NCI-H1105 treated with DMSO at 0.1 percent for 48 hours (cell line): ENCODE measurements at regions not wholly inside any gene's neighbourhood (a gene's known extent, or its start where the extent isn't known, plus 50 kb on each side); places are given as distances from the start of the nearest gene placed in this dataset.

ENCODE experiments used
- DNase-seq: peaks from one replicate; lab custom pipeline; 2025; lab: John Stamatoyannopoulos, UW

DNA sequence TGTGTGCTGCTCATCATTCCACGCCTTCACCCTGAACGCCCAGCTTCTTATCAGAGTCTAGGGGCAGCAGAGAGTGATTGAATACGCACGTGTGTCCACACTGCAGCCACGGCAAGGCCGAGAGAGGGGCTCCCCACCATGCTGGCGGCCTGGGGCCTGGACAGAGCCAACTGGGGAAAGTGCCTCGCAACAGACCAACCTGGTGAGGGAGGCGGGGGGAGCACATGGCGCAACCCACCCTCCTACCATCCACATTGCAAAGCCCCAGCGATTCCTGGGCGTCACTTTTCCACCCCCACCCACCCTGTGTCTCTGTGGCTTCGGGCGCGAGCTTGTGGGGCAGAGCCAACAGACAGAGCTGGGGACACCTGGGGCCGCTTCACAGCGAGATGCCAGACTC, 66.4 kb upstream of the DUSP22 start:
- no peak for DNase-seq

DNA sequence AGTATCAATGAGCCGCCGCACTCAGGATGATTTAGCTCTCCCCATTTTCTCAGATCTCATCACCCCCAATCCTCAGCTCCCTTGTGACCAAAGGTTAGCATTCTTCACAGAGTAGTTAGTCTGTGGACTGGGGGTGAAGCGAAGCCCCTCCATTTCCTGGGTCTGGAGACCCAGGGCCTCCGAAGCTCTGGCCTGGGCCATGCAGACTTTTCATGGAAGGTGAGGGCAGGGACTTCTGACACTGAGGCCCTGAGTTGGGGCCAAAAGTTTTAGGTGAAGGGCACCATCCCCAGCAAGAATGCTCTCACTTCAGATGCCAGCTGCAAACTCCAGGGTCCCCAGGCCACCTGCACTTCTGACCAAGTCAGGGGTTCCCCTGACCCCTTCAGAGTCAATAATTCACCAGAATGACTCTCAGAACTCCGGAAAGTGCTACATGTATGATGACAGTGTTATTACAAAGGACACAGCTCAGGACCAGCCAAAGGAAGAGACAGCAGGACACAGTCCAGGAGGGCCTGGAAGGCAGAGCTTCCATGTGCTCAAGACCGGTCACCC, 65.7 kb upstream of the DUSP22 start:
- DNase-seq = no peak

DNA sequence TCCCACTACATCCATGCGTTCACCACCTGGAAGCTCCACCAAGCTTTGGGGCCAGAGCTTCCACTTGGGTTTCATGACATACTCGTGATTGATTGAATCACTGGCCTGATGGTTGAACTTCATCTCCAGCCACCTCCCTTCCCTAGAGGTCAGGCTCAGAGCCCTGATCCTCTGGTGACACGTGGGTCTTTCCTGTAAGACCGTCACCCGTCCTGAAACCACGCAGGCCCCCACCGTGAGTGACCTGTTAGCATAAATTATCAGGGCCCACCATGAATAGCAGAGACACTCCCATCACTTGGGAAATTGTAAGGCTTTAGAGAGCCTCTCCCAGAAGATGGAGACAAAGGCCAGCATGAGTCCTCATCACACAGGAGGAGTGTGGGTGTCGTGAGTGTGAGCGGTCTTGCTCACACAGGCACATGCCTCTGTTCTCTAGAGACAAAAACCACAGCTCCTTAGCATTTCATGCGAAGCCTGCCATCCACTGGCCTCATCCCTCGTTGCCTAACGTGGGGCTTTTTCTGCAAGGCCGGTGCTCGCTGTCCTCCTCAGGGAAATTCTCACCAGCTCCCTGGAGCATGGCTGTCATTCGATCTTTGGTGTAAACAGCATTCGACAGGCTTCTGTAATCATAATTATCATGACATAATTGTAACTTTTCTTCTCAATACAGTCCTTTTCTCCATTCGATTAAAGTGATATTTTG, 65.1 kb upstream of the DUSP22 start:
- no peak for DNase-seq

DNA sequence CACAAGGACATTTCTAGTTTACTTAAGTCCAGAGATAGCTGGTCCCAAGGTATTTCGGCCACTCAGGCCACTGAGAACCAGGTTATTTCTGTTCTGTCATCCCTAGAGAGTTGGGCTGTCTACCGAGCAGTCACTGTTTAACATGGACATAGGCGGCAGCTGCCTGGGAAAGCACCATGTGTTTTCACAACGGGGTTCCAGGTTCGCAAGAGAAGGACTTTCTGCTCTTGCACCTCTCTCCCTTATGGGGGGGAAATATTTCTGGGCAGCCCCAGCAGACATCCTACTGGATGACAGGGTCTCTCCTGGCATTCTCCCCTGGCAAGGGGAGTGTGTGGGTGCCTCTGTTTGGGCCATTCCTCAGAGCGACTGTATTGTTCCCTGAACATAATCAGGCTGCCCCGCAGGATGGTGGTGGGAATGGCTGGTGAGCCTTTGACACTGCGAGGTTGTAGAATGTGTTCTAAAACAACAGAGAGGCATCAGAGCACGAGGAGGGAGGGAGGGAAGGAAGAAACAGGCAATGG, 64.4 kb upstream of the DUSP22 start:
- no peak for DNase-seq

DNA sequence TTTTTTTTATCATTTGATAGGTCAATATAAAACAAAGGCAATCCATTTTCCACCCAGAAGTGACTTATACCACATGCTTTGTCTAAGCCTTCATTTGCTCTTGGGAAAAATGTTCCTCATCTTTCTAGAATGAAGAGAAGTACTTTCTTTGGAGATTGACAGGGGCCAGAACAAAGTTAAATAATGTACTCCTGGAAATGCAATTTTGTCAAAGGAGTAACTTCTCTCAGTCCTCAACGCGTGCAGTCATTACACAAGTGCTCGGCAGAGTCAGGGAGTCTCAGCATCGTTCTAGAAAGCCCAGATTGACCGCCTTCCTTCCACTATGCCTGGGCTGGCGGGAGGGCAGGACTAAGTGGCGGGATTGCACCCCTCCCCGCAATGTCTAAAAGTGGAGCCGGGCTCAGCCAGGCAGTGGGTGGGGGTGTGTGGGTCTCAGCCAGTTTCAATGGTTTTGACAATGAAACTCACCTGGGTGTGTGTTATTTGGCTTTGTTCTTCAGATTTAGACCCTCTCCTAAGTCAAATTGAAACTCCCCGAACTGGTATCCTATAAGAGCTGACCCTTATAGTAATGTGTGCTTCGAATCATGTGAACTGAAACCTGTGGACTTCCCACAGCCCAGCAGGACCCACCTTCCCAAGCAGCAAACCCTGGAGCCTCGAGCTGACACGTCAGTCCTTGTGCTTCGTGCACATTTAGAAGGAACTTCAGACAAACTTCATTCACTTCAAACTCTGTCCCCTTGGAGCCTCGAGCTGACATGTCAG, 63.2 kb upstream of the DUSP22 start:
- no peak for DNase-seq

DNA sequence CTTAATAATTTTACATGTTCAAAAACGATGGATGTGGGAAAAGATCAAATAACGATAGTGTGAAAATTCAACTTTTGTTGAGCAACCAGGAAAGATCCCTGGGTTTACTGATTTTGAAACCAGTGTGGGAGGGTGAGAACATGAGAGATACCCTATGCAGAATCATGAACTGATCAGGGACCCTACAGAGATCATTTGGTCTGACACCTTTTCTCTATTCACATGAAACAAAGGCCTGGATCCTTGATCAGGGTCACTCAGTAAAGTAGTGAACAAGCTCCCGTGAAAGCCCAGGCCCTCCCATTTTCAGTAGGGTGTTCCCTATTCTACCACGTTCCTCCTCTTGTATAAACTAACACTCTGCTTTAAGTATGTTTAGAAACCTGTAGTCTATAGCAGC, 60.5 kb upstream of the DUSP22 start:
- no peak for DNase-seq

DNA sequence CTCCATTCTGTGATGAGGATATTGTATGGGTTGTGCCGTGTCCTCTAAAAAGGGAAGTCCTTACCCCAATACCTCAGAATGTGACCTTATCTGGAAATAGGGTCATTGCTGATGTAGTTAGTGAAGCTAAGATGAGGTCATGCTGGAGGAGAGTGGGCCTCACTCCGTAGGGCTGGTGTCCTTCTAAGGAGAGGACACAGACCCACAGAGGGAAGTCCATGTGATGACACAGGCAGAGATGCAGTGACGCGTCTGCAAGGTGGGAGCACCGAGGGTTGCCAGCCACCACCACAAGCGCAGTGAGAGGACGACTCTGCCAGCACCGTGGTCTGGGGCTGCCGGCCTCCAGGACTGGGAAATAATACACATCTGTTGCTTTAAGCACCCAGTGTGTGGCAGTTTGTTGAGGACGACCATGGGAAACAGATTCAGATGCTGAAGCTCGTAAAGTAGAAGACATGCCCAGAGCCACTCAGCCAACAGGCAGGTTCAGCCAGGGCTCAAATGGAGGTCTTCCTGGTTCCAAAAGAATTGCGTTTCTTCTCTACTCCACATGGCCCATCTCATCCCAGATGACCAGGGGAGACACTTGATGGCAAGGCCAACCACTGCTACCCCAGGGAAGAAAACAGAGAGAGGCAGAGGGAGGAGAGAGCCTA, 59.2 kb upstream of the DUSP22 start:
- no peak for DNase-seq

DNA sequence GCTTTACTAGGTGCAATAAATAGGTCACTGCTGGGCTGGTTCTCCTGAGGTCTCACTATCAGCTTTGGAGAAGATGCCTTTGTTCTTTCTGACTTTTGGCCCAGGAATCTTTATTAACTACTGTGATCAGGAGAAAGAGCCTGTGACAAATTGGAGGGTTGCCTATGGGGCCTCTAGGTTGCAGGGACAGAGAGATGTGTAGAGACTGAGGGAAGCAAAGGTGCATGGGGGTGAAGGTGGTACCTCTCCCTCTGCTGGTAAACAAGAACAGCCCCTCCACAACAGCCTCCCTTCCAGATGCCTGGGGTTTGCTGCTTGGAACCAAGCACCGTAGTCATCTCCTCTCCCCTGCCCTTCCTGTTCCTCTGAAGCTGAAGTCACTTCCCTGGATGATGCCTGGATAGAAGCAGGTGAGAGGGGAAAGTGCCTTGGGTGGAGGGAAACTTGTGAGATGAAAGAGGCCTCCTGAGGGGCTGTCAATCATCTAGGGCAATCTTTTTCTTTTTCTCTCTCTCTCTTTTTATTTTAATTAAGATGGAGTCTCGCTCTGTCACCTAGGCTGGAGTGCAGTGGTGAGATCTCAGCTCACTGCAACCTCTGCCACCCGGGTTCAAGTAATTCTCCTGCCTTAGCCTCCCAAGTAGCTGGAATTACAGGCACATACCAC, 57.4 kb upstream of the DUSP22 start:
- no peak for DNase-seq

DNA sequence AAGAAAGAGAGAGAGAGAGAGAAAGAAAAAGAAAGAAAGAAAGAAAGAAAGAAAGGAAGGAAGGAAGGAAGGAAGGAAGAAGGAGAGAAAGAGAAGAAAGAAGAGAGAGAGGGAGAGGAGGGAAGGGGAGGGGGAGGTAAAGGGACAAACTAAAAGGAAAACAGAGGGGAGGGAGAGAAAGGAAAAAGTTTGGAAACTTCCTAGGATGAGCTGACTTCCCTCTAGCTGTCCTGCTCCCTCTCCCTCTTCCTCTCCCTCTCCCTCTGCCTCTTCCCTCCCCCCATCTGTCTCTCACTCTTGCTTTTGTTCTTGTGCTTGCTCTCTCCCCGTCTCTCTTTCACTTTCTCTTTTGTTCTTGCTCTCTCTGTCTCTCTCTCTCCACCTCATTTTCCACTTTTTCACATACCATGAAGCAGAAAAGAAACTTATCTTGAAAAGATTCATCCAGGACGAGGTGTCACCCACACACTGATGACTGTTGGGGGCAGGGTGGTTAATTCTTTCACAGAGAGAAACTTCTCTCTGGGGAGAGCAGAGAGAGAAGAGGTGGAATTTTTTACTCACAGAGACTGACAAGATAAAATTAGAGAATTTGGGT, 56.4 kb upstream of the DUSP22 start:
- DNase-seq = no peak

DNA sequence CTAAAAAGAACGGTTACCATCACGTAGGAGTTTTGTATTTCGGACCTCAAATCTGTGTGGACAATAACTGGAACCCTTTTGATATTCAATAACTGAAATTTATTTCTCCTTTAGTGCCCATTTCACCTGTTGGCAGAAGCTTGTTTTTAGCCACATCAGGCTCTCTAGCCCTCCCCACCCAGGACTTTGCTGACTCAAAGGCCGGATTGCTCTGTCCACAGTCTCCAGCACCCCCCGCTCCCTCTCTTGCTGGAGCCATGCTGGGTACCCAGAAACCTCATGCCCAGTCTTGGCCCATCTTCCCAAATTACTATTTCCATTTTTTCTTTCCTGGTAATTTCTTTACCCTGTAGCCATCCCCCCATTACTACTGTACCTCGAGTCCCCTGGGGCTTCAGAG, 55.8 kb upstream of the DUSP22 start:
- DNase-seq = no peak

DNA sequence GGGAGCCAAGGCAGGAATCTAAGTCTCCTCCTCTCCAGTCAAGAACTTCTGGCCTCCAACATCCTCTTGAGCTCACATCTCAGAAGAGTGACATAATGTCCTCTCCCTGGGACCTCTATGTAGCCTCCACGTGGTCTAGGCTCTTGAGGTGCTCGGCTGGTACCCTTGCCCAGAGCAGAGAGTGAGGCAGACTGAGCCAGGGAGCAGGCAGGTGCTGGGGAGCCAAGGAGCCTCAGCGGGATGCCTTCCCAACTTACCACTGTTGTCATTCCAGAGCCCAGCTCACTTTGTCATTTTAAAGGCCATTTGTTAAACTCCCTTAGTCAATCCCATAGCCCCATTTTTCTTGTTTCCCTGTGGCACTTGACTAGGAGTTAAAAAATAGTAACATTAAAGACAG, 52.1 kb upstream of the DUSP22 start:
- DNase-seq = no peak

DNA sequence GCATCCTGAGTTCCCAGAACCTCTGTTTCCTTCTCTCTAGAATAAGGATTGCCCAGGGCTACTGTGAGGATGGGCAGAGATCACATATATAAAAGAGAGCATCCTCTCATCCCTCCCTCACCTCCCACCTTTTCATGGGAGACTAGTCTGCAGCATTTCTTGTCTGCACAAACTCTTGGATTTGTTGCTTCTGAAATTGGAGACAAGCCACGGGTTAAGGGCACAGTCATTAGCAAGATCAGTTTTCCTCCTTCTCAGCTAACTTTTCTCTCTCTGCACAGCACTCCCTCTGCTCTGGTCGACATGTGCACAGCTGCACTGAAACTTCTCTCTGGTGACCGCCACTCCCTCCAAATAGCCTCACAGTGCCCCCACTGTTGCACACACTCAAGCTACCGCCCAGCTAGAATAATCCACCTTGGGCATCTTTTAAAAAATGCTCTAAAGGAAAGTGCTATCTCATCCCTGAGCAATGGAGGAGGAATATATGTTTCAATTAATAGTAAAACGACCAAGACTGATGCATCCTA, 50.9 kb upstream of the DUSP22 start:
- no peak for DNase-seq
